Esophagus (tissue), 2 donors: ENCODE measurements at regions not wholly inside any gene's neighbourhood (a gene's known extent, or its start where the extent isn't known, plus 50 kb on each side); places are given as distances from the start of the nearest gene placed in this dataset.

Experiments used
- H3K27ac ChIP-seq, 2 donors: one replicate each; pipeline ENCODE4 v1.5.1; 2013; ENCODE audit warnings: low read depth in 2 of 2, mild to moderate bottlenecking in 2 of 2, inconsistent platforms in 1 of 2, low read length in 1 of 2, moderate library complexity in 1 of 2
- H3K27me3 ChIP-seq, 2 donors: one replicate each; pipeline ENCODE4 v1.6.1; 2013; ENCODE audit warnings: low read length in 2 of 2, control low read depth in 1 of 2, mild to moderate bottlenecking in 1 of 2; ENCODE audit not compliant: insufficient read depth in 2 of 2, control insufficient read depth in 1 of 2
- H3K36me3 ChIP-seq, 2 donors: one replicate each; pipeline ENCODE4 v1.6.1; 2013; ENCODE audit warnings: low read length in 1 of 2; ENCODE audit not compliant: control insufficient read depth in 2 of 2, insufficient read depth in 2 of 2
- H3K4me1 ChIP-seq, 2 donors: one replicate each; pipeline ENCODE4 v1.6.1; 2013; ENCODE audit warnings: low read length in 1 of 2; ENCODE audit not compliant: control insufficient read depth in 2 of 2, insufficient read depth in 2 of 2
- H3K4me3 ChIP-seq, 2 donors: one replicate each; pipeline ENCODE4 v1.5.1; 2013; ENCODE audit warnings: low read length in 2 of 2, mild to moderate bottlenecking in 2 of 2, low read depth in 1 of 2, moderate library complexity in 1 of 2
- H3K9me3 ChIP-seq, 2 donors: one replicate each; pipeline ENCODE4 v1.6.1; 2013; ENCODE audit warnings: mild to moderate bottlenecking in 2 of 2, low read depth in 1 of 2, low read length in 1 of 2, moderate library complexity in 1 of 2; ENCODE audit not compliant: control insufficient read depth in 2 of 2, insufficient read depth in 1 of 2
- WGBS, 2 donors: extraction: QIAGEN DNeasy Blood & Tissue Kit; methylation state at CpG; one replicate each; pipeline ENCODE4 v1.1.7; 2013; 5-methylcytosine and 5-hydroxymethylcytosine counted together
- donor health status: healthy with polysubstance abuse.
- donor health status: Bipolar disorder and iron deficiency.

- H3K4me3 ChIP-seq: no peak overlapping the region
- 60 to 89% methylated on average over 3 of the region's 3 CpGs for WGBS, 2 donors
- H3K27me3 ChIP-seq: peaks cover 0 to 4% of the 10 kb centered on the region in 2 donors
- no peaks in the 10 kb centered on the region for H3K4me1 ChIP-seq
- no peaks in the 10 kb centered on the region for H3K36me3 ChIP-seq
- no peaks in the 10 kb centered on the region for H3K9me3 ChIP-seq
- no peak overlapping the region for H3K27ac ChIP-seq
Observed at GRCh38 chr11:19429108-19429760, 188.5 kb upstream of the E2F8 start.

- Histone ChIP-seq H3K27ac (no peak overlapping the region), H3K4me1 (no peaks in the 10 kb centered on the region), H3K36me3 (no peaks in the 10 kb centered on the region), H3K4me3 (no peak overlapping the region), H3K27me3 (peaks cover 0 to 4% of the 10 kb centered on the region in 2 donors), H3K9me3 (no peaks in the 10 kb centered on the region)
- 73 to 78% methylated on average over 8 of the region's 8 CpGs for WGBS, 2 donors
Observed at GRCh38 chr11:19428206-19429002, 187.7 kb upstream of the E2F8 start.

- 61 to 64% methylated on average over 4 of the region's 4 CpGs for WGBS, 2 donors
- H3K4me3 ChIP-seq: no peak overlapping the region
- H3K27ac ChIP-seq: no peak overlapping the region
Observed at GRCh38 chr11:19426756-19427403, 186.1 kb upstream of the E2F8 start.

GRCh38 chr11:19426011-19426755 lies 185.4 kb upstream of the E2F8 start:
- WGBS, 2 donors: 75 to 84% methylated on average over 5 of the region's 5 CpGs
- no peak overlapping the region for H3K27ac ChIP-seq

More at GRCh38 chr11:19426756-19427403, 186.1 kb upstream of the E2F8 start:
- H3K9me3 ChIP-seq: no peaks in the 10 kb centered on the region
- H3K4me1 ChIP-seq: no peaks in the 10 kb centered on the region
- H3K36me3 ChIP-seq: no peaks in the 10 kb centered on the region
- H3K27me3 ChIP-seq: peaks cover 0 to 4% of the 10 kb centered on the region in 2 donors

GRCh38 chr11:19422276-19422675 lies 181.5 kb upstream of the E2F8 start:
- WGBS, 2 donors: 79 to 81% methylated on average over 7 of the region's 7 CpGs
- Histone ChIP-seq H3K4me1 (no peaks in the 10 kb centered on the region), H3K9me3 (no peaks in the 10 kb centered on the region), H3K27me3 (no peaks in the 10 kb centered on the region), H3K27ac (no peak overlapping the region), H3K4me3 (no peak overlapping the region), H3K36me3 (no peaks in the 10 kb centered on the region)

More at GRCh38 chr11:19426011-19426755, 185.4 kb upstream of the E2F8 start:
- H3K36me3 ChIP-seq: no peaks in the 10 kb centered on the region
- H3K9me3 ChIP-seq: no peaks in the 10 kb centered on the region
- peaks cover 0 to 4% of the 10 kb centered on the region in 2 donors for H3K27me3 ChIP-seq
- H3K4me1 ChIP-seq: no peaks in the 10 kb centered on the region
- H3K4me3 ChIP-seq: no peak overlapping the region

GRCh38 chr11:19420868-19421533 lies 180.3 kb upstream of the E2F8 start:
- no peak overlapping the region for H3K27ac ChIP-seq
- 67 to 70% methylated on average over 6 of the region's 6 CpGs for WGBS, 2 donors
- no peak overlapping the region for H3K4me3 ChIP-seq
- no peaks in the 10 kb centered on the region for H3K9me3 ChIP-seq
- H3K27me3 ChIP-seq: no peaks in the 10 kb centered on the region
- H3K4me1 ChIP-seq: no peaks in the 10 kb centered on the region
- no peaks in the 10 kb centered on the region for H3K36me3 ChIP-seq

GRCh38 chr11:19419808-19420207 lies 179.1 kb upstream of the E2F8 start:
- no peaks in the 10 kb centered on the region for H3K9me3 ChIP-seq
- H3K36me3 ChIP-seq: no peaks in the 10 kb centered on the region
- H3K4me3 ChIP-seq: no peak overlapping the region
- H3K4me1 ChIP-seq: no peaks in the 10 kb centered on the region
- no peaks in the 10 kb centered on the region for H3K27me3 ChIP-seq
- H3K27ac ChIP-seq: no peak overlapping the region
- WGBS, 2 donors: 71 to 72% methylated on average over 7 of the region's 7 CpGs

GRCh38 chr11:19419021-19419750 lies 178.4 kb upstream of the E2F8 start:
- no peak overlapping the region for H3K4me3 ChIP-seq
- no peaks in the 10 kb centered on the region for H3K4me1 ChIP-seq
- H3K27ac ChIP-seq: no peak overlapping the region
- no peaks in the 10 kb centered on the region for H3K36me3 ChIP-seq
- WGBS, 2 donors: 46% methylated on average over 8 of the region's 8 CpGs
- no peaks in the 10 kb centered on the region for H3K9me3 ChIP-seq
- no peaks in the 10 kb centered on the region for H3K27me3 ChIP-seq
